Fibroblast of pulmonary artery (primary cell): ENCODE measurements at regions not wholly inside any gene's neighbourhood (a gene's known extent, or its start where the extent isn't known, plus 50 kb on each side); places are given as distances from the start of the nearest gene placed in this dataset.

Experiments used
- DNase-seq: peaks from one replicate; pipeline ENCODE4 v3.0.0-alpha.2; 2010; ENCODE audit warnings: low read depth
- H3K4me3 ChIP-seq: replicated peaks from 2 replicates; pipeline ENCODE4 v1.5.1; 2011; ENCODE audit warnings: low read depth, mild to moderate bottlenecking, control low read depth, low read length, moderate library complexity
- CTCF ChIP-seq: IDR thresholded peaks from 2 replicates; pipeline ENCODE4 v1.5.1; 2011; ENCODE audit warnings: mild to moderate bottlenecking, control low read depth, low read length, inconsistent platforms; ENCODE audit errors: missing control alignments

- no peak for TF ChIP-seq CTCF
- DNase-seq, result no peak
- H3K4me3 ChIP-seq, result no peak overlapping the region
Measured at GRCh38 chr11:76729214-76729613, 53.9 kb upstream of the TSKU start.

- H3K4me3 ChIP-seq, result no peak overlapping the region
- no peak for DNase-seq
- no peak for TF ChIP-seq CTCF
Measured at GRCh38 chr11:76730887-76731565, 52.1 kb upstream of the TSKU start.

GRCh38 chr11:76732643-76733042 is 50.5 kb upstream of the TSKU start:
- H3K4me3 ChIP-seq, result no peak overlapping the region
- TF ChIP-seq CTCF, result no peak
- no peak for DNase-seq
